Neural cell (in vitro differentiated cells): ENCODE measurements at regions not wholly inside any gene's neighbourhood (a gene's known extent, or its start where the extent isn't known, plus 50 kb on each side); places are given as distances from the start of the nearest gene placed in this dataset.

ENCODE experiments used
- H2AFZ ChIP-seq: fragments of 200-600, 300-800 bp; sonication (generic), shearing (Covaris generic); 2 replicates; pipeline ENCODE4 v1.6.0; 2014; ENCODE audit warnings: low read depth, mild to moderate bottlenecking, antibody characterized with exemption, low read length, moderate library complexity
- H3F3A ChIP-seq: fragments of 200-600 bp; shearing (Covaris generic); 2 replicates; pipeline ENCODE4 v1.6.1; 2016; ENCODE audit warnings: mild to moderate bottlenecking, moderate library complexity, mixed read lengths, antibody characterized with exemption, low read length; ENCODE audit not compliant: insufficient read depth, poor library complexity, severe bottlenecking
- H3K27ac ChIP-seq: fragments of 200-600, 300-800 bp; sonication (generic), shearing (Covaris generic); 2 replicates; pipeline ENCODE4 v1.5.1; 2014; ENCODE audit warnings: mild to moderate bottlenecking, low read length, moderate library complexity
- H3K27me3 ChIP-seq: fragments of 300-800, 200-600 bp; sonication (generic), shearing (Covaris generic); 2 replicates; pipeline ENCODE4 v1.6.0; 2014; ENCODE audit warnings: mild to moderate bottlenecking, low read depth, low read length, moderate library complexity; ENCODE audit not compliant: insufficient read depth
- H3K36me3 ChIP-seq: fragments of 300-800, 200-600 bp; sonication (generic), shearing (Covaris generic); 2 replicates; pipeline ENCODE4 v1.5.1; 2014; ENCODE audit warnings: mild to moderate bottlenecking, antibody characterized with exemption, low read length, moderate library complexity; ENCODE audit not compliant: insufficient read depth
- H3K4me2 ChIP-seq: fragments of 300-800, 200-600 bp; sonication (generic), shearing (Covaris generic); 2 replicates; pipeline ENCODE4 v1.6.0; 2014; ENCODE audit warnings: mild to moderate bottlenecking, low read length
- H3K4me3 ChIP-seq: fragments of 300-800, 200-600 bp; sonication (generic), shearing (Covaris generic); 2 replicates; pipeline ENCODE4 v1.5.1; 2014; ENCODE audit warnings: mild to moderate bottlenecking, low read length, moderate library complexity
- H3K79me2 ChIP-seq: fragments of 200-600 bp; shearing (Covaris generic); replicated peaks from 2 replicates; pipeline ENCODE4 v1.6.0; 2014; ENCODE audit warnings: mild to moderate bottlenecking, low read length, moderate library complexity; ENCODE audit not compliant: insufficient read depth
- H3K9ac ChIP-seq: fragments of 300-800, 200-600 bp; sonication (generic), shearing (Covaris generic); 2 replicates; pipeline ENCODE4 v1.6.1; 2016; ENCODE audit warnings: mild to moderate bottlenecking, low read length, mixed read lengths
- H3K9me2 ChIP-seq: fragments of 200-600 bp; shearing (Covaris generic); 2 replicates; pipeline ENCODE4 v1.6.1; 2016; ENCODE audit warnings: mild to moderate bottlenecking, low read length, mixed read lengths; ENCODE audit not compliant: insufficient read depth
- H3K9me3 ChIP-seq: fragments of 200-600, 300-800 bp; sonication (generic), shearing (Covaris generic); 2 replicates; pipeline ENCODE4 v1.6.1; 2016; ENCODE audit warnings: mild to moderate bottlenecking, mixed run types, low read length, moderate library complexity, mixed read lengths
- H4K20me1 ChIP-seq: fragments of 200-600 bp; shearing (Covaris generic); 2 replicates; pipeline ENCODE4 v1.6.1; 2016; ENCODE audit warnings: mild to moderate bottlenecking, mixed run types; ENCODE audit not compliant: insufficient read depth
- EP300 ChIP-seq: fragments of 450-650 bp; conservative IDR thresholded peaks from 2 replicates; pipeline ENCODE4 v1.6.1; 2014; ENCODE audit warnings: antibody characterized with exemption, mild to moderate bottlenecking, moderate library complexity; ENCODE audit not compliant: poor library complexity, severe bottlenecking
- EZH2 ChIP-seq: fragments of 200-600, 300-800 bp; shearing (Covaris generic), sonication (generic); IDR thresholded peaks from 2 replicates; pipeline ENCODE4 v1.6.1; 2014; ENCODE audit warnings: antibody characterized with exemption, low read length, borderline replicate concordance, mild to moderate bottlenecking; ENCODE audit not compliant: insufficient read depth, poor library complexity, severe bottlenecking
- MXI1 ChIP-seq: fragments of 450-650 bp; conservative IDR thresholded peaks from 2 replicates; pipeline ENCODE4 v1.6.1; 2014; ENCODE audit warnings: antibody characterized with exemption, mild to moderate bottlenecking; ENCODE audit not compliant: poor library complexity, severe bottlenecking
- POLR2AphosphoS5 ChIP-seq: IDR thresholded peaks from 2 replicates; pipeline ENCODE4 v1.6.1; 2012
- RAD21 ChIP-seq: fragments of 450-650 bp; conservative IDR thresholded peaks from 2 replicates; pipeline ENCODE4 v1.6.1; 2014; ENCODE audit warnings: antibody characterized with exemption, mild to moderate bottlenecking, moderate library complexity
- SMC3 ChIP-seq: fragments of 450-650 bp; conservative IDR thresholded peaks from 2 replicates; pipeline ENCODE4 v1.6.1; 2014; ENCODE audit warnings: antibody characterized with exemption, mild to moderate bottlenecking, moderate library complexity; ENCODE audit not compliant: poor library complexity
- TAF1 ChIP-seq: IDR thresholded peaks from 2 replicates; pipeline ENCODE4 v1.6.1; 2012; ENCODE audit warnings: low read depth
- TF ChIP-seq, protein P1 (sequence below): fragments of 450-650 bp; IDR thresholded peaks from 2 replicates; pipeline ENCODE4 v1.5.1; 2014; ENCODE audit warnings: antibody characterized with exemption, mild to moderate bottlenecking, moderate library complexity; ENCODE audit not compliant: poor library complexity, severe bottlenecking
- TF ChIP-seq, protein P2 (sequence below): IDR thresholded peaks from 2 replicates; pipeline ENCODE4 v1.6.1; 2012; ENCODE audit warnings: borderline replicate concordance

DNA sequence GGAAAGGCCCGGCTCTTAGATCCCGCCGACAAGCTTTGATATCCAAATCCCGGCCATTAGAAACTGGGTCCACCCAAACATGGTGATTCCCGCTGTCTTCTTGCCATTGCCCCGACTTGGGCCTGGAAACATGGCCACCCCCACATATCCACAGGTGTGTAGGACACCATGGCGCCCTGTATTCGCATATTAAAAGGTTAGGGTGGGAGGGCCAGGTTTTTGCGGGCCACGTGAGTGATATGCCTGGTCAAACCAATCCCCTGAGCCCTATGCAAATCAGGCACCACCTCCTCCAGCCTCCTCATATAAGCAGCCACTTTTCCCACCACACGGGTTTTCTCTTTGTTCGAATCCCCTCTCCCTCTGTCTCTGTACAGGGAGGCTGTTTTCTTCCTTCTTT, 766.4 kb downstream of the UQCRFS1 start:
- H3K79me2 ChIP-seq = no peaks in the 10 kb centered on the region
- no peaks in the 10 kb centered on the region for H3K9me2 ChIP-seq
- no peaks in the 10 kb centered on the region for H4K20me1 ChIP-seq
- no peak overlapping the region for H3K9ac ChIP-seq
- H3K9me3 ChIP-seq = no peaks in the 10 kb centered on the region
- no peak overlapping the region for H3K4me2 ChIP-seq
- H2AFZ ChIP-seq = no peak overlapping the region
- H3K4me3 ChIP-seq = no peak overlapping the region
- no peaks in the 10 kb centered on the region for H3K27me3 ChIP-seq
- no peaks in the 10 kb centered on the region for H3K36me3 ChIP-seq
- no peak overlapping the region for H3K27ac ChIP-seq
- TF ChIP-seq, protein P1, sequence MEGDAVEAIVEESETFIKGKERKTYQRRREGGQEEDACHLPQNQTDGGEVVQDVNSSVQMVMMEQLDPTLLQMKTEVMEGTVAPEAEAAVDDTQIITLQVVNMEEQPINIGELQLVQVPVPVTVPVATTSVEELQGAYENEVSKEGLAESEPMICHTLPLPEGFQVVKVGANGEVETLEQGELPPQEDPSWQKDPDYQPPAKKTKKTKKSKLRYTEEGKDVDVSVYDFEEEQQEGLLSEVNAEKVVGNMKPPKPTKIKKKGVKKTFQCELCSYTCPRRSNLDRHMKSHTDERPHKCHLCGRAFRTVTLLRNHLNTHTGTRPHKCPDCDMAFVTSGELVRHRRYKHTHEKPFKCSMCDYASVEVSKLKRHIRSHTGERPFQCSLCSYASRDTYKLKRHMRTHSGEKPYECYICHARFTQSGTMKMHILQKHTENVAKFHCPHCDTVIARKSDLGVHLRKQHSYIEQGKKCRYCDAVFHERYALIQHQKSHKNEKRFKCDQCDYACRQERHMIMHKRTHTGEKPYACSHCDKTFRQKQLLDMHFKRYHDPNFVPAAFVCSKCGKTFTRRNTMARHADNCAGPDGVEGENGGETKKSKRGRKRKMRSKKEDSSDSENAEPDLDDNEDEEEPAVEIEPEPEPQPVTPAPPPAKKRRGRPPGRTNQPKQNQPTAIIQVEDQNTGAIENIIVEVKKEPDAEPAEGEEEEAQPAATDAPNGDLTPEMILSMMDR = no peak
- TF ChIP-seq EZH2 (no peak), POLR2AphosphoS5 (no peak), MXI1 (no peak)
- TF ChIP-seq, protein P2, sequence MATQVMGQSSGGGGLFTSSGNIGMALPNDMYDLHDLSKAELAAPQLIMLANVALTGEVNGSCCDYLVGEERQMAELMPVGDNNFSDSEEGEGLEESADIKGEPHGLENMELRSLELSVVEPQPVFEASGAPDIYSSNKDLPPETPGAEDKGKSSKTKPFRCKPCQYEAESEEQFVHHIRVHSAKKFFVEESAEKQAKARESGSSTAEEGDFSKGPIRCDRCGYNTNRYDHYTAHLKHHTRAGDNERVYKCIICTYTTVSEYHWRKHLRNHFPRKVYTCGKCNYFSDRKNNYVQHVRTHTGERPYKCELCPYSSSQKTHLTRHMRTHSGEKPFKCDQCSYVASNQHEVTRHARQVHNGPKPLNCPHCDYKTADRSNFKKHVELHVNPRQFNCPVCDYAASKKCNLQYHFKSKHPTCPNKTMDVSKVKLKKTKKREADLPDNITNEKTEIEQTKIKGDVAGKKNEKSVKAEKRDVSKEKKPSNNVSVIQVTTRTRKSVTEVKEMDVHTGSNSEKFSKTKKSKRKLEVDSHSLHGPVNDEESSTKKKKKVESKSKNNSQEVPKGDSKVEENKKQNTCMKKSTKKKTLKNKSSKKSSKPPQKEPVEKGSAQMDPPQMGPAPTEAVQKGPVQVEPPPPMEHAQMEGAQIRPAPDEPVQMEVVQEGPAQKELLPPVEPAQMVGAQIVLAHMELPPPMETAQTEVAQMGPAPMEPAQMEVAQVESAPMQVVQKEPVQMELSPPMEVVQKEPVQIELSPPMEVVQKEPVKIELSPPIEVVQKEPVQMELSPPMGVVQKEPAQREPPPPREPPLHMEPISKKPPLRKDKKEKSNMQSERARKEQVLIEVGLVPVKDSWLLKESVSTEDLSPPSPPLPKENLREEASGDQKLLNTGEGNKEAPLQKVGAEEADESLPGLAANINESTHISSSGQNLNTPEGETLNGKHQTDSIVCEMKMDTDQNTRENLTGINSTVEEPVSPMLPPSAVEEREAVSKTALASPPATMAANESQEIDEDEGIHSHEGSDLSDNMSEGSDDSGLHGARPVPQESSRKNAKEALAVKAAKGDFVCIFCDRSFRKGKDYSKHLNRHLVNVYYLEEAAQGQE = no peak
- H3F3A ChIP-seq = no peaks in the 10 kb centered on the region

DNA sequence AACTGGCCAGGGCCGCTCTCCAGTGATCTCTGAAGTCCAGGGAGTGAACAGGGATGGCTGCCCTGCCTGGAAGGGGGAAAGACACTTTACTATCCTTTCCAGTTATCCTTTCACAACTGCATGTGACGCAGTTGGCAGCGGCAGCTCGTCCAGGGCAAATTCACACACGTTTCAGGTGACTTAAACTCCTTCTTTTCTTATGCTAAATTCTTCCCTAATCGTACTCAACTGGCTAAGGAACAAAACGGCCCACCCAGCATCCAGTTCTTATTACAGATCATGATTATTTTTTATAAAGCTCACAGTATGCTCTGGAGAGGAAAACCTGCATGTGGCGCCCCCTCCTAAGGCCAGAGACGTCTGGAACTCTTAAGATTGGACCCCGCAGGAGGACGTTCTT, 767.1 kb downstream of the UQCRFS1 start:
- Histone ChIP-seq H4K20me1 (no peaks in the 10 kb centered on the region), H3K9ac (no peak overlapping the region), H3K27ac (no peak overlapping the region), H3K9me2 (no peaks in the 10 kb centered on the region), H3K79me2 (no peaks in the 10 kb centered on the region), H3K9me3 (no peaks in the 10 kb centered on the region), H3K36me3 (no peaks in the 10 kb centered on the region), H3K4me2 (no peak overlapping the region), H3K4me3 (no peak overlapping the region), H3K27me3 (no peaks in the 10 kb centered on the region), H2AFZ (no peak overlapping the region), H3F3A (no peaks in the 10 kb centered on the region)
- TF ChIP-seq SMC3 (no peak), EP300 (no peak), POLR2AphosphoS5 (no peak), MXI1 (no peak), RAD21 (no peak), TAF1 (no peak), EZH2 (no peak)
- TF ChIP-seq, protein P2 = no peak
- TF ChIP-seq, protein P1 = no peak
